ENCODE measurements at regions not wholly inside any gene's neighbourhood (a gene's known extent, or its start where the extent isn't known, plus 50 kb on each side); places are given as distances from the start of the nearest gene placed in this dataset.

DNA sequence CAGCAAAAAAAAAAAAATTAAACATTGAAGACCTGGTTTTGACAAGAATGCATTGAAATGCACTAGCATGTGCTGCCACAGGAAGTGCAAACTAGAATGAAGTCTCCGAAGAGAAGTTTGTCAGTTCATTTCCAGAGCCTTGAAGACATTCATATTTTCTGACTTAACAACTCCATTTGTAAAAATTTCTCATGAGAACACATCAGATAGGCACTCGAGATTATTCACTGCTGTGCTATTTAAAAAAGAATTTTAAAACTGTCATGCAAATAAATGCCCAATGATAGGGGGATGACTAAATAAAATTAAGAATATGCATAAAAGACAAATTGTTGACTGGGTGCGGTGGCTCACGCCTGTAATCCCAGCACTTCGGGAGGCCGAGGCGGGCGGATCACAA is 394.6 kb upstream of the JARID2 start:
- no CpG with 5 or more reads among the region's 8 CpGs for WGBS (ENCODE audit: extremely low coverage, insufficient read length, low lambda C conversion rate)
- Histone ChIP-seq H3T11ph (ENCODE audit: low read length) (no peak overlapping the region), H3K79me2 (ENCODE audit: insufficient read depth, low read length) (no peaks in the 10 kb centered on the region), H2BK15ac (ENCODE audit: low read depth, low read length) (no peak overlapping the region), H2BK5ac (ENCODE audit: insufficient read length, low read length) (no peak overlapping the region), H3K79me1 (ENCODE audit: insufficient read depth, low read depth, low read length, poor library complexity, severe bottlenecking) (no peaks in the 10 kb centered on the region), H3K4me1 (ENCODE audit: insufficient read depth, low read length) (peaks cover 5% of the 10 kb centered on the region; the same call in 1 of the 2 replicates), H3K23me2 (ENCODE audit: insufficient read length, low read depth, low read length, poor library complexity, severe bottlenecking) (no peaks in the 10 kb centered on the region), H2AK5ac (ENCODE audit: insufficient read length, low read length) (no peak overlapping the region), H3K27me3 (ENCODE audit: insufficient read depth, low read length) (no peaks in the 10 kb centered on the region), H3K4ac (ENCODE audit: low read depth, low read length) (no peak overlapping the region), H2AFZ (ENCODE audit: low read length) (no peak overlapping the region), H2BK120ac (ENCODE audit: low read depth, low read length, poor library complexity, severe bottlenecking) (no peak overlapping the region), H4K8ac (replicated peaks; ENCODE audit: insufficient read length, low read depth, low read length) (no peak overlapping the region), H3K9me3 (ENCODE audit: control insufficient read depth, low read depth, low read length) (no peaks in the 10 kb centered on the region), H3K23ac (ENCODE audit: insufficient read length, low read depth, low read length) (no peak overlapping the region), H4K5ac (ENCODE audit: insufficient read length, low read depth, low read length) (no peak overlapping the region), H3K14ac (ENCODE audit: insufficient read depth, low read length) (no peak overlapping the region), H4K20me1 (ENCODE audit: control insufficient read depth, insufficient read depth, insufficient read length) (no peaks in the 10 kb centered on the region), H2BK12ac (ENCODE audit: insufficient read length, low read depth, low read length) (no peak overlapping the region), H3K56ac (ENCODE audit: insufficient read length, low read depth, low read length) (no peak overlapping the region), H3K4me2 (ENCODE audit: insufficient read depth, insufficient read length, low read length) (no peak overlapping the region), H4K91ac (ENCODE audit: insufficient read length, low read depth, low read length) (no peak overlapping the region), H3K9ac (ENCODE audit: extremely low read depth, insufficient read length, low read length) (no peak overlapping the region), H3K27ac (ENCODE audit: insufficient read length, low read depth, low read length) (no peak overlapping the region), H2BK20ac (ENCODE audit: low read depth, low read length, poor library complexity, severe bottlenecking) (no peak overlapping the region), H3K18ac (ENCODE audit: insufficient read length, low read depth, low read length) (no peak overlapping the region)
- Mint-ChIP-seq H3K9me3 (no peaks in the 10 kb centered on the region), H3K4me3 (no peak overlapping the region), H3K27ac (no peak overlapping the region), H3K27me3 (ENCODE audit: low read depth) (0 out of 2 replicates have a peak, but pooled peaks cover 2% of the 10 kb centered on the region), H3K4me1 (peaks cover 37 to 41% of the 10 kb centered on the region in 2 experiments), H3K36me3 (ENCODE audit: insufficient read depth in 1 of 3, low read depth in 3 of 3) (peaks cover 0 to 4% (median 0%) of the 10 kb centered on the region in 3 experiments; a peak in 1 of 7 replicates)
- no peak for DNase-seq
- TF ChIP-seq, protein P1, sequence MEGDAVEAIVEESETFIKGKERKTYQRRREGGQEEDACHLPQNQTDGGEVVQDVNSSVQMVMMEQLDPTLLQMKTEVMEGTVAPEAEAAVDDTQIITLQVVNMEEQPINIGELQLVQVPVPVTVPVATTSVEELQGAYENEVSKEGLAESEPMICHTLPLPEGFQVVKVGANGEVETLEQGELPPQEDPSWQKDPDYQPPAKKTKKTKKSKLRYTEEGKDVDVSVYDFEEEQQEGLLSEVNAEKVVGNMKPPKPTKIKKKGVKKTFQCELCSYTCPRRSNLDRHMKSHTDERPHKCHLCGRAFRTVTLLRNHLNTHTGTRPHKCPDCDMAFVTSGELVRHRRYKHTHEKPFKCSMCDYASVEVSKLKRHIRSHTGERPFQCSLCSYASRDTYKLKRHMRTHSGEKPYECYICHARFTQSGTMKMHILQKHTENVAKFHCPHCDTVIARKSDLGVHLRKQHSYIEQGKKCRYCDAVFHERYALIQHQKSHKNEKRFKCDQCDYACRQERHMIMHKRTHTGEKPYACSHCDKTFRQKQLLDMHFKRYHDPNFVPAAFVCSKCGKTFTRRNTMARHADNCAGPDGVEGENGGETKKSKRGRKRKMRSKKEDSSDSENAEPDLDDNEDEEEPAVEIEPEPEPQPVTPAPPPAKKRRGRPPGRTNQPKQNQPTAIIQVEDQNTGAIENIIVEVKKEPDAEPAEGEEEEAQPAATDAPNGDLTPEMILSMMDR (conservative IDR thresholded peaks at IDR 0.05) = no peak
